Endothelial cell of umbilical vein (primary cell): ENCODE measurements at regions not wholly inside any gene's neighbourhood (a gene's known extent, or its start where the extent isn't known, plus 50 kb on each side); places are given as distances from the start of the nearest gene placed in this dataset.

ENCODE experiments used
- EZH2 ChIP-seq: IDR thresholded peaks from 2 replicates; pipeline ENCODE4 v1.6.1; 2012; ENCODE audit warnings: borderline replicate concordance, low read depth, mild to moderate bottlenecking, moderate library complexity, low read length, inconsistent platforms; ENCODE audit not compliant: severe bottlenecking
- JUN ChIP-seq: IDR thresholded peaks from 2 replicates; pipeline ENCODE4 v1.6.1; 2011; ENCODE audit warnings: borderline replicate concordance, low read depth; ENCODE audit not compliant: insufficient read length, insufficient read depth
- POLR2AphosphoS5 ChIP-seq: IDR thresholded peaks from 2 replicates; pipeline ENCODE4 v1.6.1; 2012; ENCODE audit warnings: low read depth, mild to moderate bottlenecking, control low read depth, low read length, moderate library complexity; ENCODE audit not compliant: insufficient read depth
- TF ChIP-seq, protein P1 (sequence below), 2 donors: IDR thresholded peaks; 1 replicate in 1 of 2; 2 replicates in 1 of 2; pipeline ENCODE4 v1.5.1; 2011; ENCODE audit warnings: low read length in 2 of 2, mild to moderate bottlenecking in 2 of 2, moderate library complexity in 2 of 2, control low read depth in 1 of 2, inconsistent platforms in 1 of 2, low read depth in 1 of 2; ENCODE audit not compliant: insufficient read depth in 1 of 2; ENCODE audit errors: extremely low read depth in 1 of 2

DNA sequence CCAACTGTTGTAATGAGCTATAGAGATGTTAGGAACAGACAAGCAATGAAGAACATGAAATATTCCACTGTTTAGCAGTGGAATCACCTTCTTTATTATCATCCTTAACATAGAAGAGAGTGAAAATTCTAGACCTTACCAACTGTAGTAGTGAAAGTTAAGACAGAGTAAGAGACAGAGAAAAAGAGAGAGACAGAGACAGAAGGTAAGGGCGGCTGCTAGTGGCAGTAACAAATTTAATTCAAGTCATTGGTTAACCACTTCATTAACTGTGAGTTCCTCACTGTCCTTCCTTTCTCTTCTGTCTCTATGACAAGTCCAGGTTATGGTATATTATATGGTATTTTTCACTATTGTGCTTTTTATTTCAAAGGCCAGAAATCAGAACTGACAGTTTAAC lies 355.7 kb upstream of the ESRRG start:
- TF ChIP-seq JUN = no peak
- TF ChIP-seq, protein P1, sequence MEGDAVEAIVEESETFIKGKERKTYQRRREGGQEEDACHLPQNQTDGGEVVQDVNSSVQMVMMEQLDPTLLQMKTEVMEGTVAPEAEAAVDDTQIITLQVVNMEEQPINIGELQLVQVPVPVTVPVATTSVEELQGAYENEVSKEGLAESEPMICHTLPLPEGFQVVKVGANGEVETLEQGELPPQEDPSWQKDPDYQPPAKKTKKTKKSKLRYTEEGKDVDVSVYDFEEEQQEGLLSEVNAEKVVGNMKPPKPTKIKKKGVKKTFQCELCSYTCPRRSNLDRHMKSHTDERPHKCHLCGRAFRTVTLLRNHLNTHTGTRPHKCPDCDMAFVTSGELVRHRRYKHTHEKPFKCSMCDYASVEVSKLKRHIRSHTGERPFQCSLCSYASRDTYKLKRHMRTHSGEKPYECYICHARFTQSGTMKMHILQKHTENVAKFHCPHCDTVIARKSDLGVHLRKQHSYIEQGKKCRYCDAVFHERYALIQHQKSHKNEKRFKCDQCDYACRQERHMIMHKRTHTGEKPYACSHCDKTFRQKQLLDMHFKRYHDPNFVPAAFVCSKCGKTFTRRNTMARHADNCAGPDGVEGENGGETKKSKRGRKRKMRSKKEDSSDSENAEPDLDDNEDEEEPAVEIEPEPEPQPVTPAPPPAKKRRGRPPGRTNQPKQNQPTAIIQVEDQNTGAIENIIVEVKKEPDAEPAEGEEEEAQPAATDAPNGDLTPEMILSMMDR (IDR thresholded peaks at IDR 0.05; ENCODE audit: extremely low read depth in 1 of 2, insufficient read depth in 1 of 2, low read depth in 1 of 2, low read length in 2 of 2) = no peak
- TF ChIP-seq EZH2 = no peak
- no peak for TF ChIP-seq POLR2AphosphoS5
